Fibroblast of lung (primary cell): ENCODE measurements at regions not wholly inside any gene's neighbourhood (a gene's known extent, or its start where the extent isn't known, plus 50 kb on each side); places are given as distances from the start of the nearest gene placed in this dataset.

Source experiments
- CTCF ChIP-seq, 2 donors: IDR thresholded peaks in 1 of 2; conservative IDR thresholded peaks in 1 of 2; 1 replicate in 1 of 2; 2 replicates in 1 of 2; pipeline ENCODE4 v1.5.1; 2011 to 2012; ENCODE audit warnings: low read length in 2 of 2, control low read depth in 1 of 2, inconsistent platforms in 1 of 2, low read depth in 1 of 2, mild to moderate bottlenecking in 1 of 2
- EZH2 ChIP-seq: IDR thresholded peaks from 2 replicates; pipeline ENCODE4 v1.5.1; 2012; ENCODE audit warnings: low read length, control low read depth, mild to moderate bottlenecking; ENCODE audit errors: missing control alignments

DNA sequence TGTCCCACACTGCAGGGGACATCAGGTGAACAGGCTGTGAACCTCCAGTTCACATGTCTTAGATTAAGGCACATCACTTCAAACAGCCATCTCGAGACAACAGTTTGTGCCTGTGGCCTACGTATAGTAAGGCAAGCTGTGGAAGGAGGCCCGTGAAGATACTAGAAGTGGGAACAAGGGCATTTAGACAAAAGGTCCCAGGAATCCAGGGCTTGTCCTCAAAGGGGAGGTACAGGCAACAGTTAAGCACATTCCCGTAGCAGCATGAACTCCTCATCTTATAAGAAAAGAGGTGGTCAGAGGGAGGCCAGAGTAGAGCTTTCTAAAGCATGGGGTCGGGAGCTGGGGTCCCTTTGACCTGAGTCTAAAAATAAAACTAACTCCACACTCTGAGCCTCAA lies 122.5 kb upstream of the TRPM3 start:
- TF ChIP-seq CTCF (conservative IDR thresholded peaks at IDR 0.05 in 1 of 2, IDR thresholded peaks at IDR 0.05 in 1 of 2; ENCODE audit: low read depth in 1 of 2, low read length in 2 of 2) = no peak
- no peak for TF ChIP-seq EZH2
